ENCODE measurements at regions not wholly inside any gene's neighbourhood (a gene's known extent, or its start where the extent isn't known, plus 50 kb on each side); places are given as distances from the start of the nearest gene placed in this dataset.

DNA sequence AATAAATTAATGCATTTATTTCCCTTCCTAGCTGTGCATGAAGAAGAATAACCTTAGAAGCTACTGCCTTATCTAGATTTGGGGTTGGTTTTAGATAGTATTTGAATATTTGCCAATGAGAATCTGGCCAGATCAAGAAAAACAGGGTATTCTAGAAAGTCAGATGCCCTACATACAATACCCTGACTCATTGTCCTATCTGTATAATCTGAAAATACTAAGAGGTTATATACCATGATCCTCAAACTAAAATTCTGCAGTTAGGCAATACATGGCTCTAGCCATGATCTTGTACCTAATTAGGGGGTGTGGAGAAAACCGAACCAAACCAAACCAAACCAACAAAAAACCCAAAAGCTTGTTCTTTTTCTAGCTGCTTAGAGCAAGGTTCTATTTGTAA is 240.4 kb upstream of the LYZL1 start:
- Histone ChIP-seq H3K9ac (no peak overlapping the region), H2AFZ (replicated peaks) (no peak overlapping the region)

GRCh38 chr10:29050081-29050480 is 238.8 kb upstream of the LYZL1 start:
- H3K4me3 Mint-ChIP-seq, result no peak overlapping the region
- Histone ChIP-seq H3K27me3 (no peaks in the 10 kb centered on the region), H3K4me3 (no peak overlapping the region), H3K9me3 (ENCODE audit: low read depth) (no peaks in the 10 kb centered on the region), H3K79me2 (ENCODE audit: low read depth) (no peaks in the 10 kb centered on the region), H3K4me2 (no peak overlapping the region), H4K20me1 (ENCODE audit: low read depth) (no peaks in the 10 kb centered on the region), H3K36me3 (no peaks in the 10 kb centered on the region), H2AFZ (replicated peaks) (no peak overlapping the region), H3F3A (ENCODE audit: low read depth) (no peaks in the 10 kb centered on the region), H3K27ac (no peak overlapping the region), H3K9ac (no peak overlapping the region), H3K4me1 (no peaks in the 10 kb centered on the region)
- TF ChIP-seq, protein P1, sequence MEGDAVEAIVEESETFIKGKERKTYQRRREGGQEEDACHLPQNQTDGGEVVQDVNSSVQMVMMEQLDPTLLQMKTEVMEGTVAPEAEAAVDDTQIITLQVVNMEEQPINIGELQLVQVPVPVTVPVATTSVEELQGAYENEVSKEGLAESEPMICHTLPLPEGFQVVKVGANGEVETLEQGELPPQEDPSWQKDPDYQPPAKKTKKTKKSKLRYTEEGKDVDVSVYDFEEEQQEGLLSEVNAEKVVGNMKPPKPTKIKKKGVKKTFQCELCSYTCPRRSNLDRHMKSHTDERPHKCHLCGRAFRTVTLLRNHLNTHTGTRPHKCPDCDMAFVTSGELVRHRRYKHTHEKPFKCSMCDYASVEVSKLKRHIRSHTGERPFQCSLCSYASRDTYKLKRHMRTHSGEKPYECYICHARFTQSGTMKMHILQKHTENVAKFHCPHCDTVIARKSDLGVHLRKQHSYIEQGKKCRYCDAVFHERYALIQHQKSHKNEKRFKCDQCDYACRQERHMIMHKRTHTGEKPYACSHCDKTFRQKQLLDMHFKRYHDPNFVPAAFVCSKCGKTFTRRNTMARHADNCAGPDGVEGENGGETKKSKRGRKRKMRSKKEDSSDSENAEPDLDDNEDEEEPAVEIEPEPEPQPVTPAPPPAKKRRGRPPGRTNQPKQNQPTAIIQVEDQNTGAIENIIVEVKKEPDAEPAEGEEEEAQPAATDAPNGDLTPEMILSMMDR (IDR thresholded peaks at IDR 0.05), result no peak
- TF ChIP-seq EZH2 (IDR thresholded peaks at IDR 0.05), result no peak
- TF ChIP-seq EZH2phosphoT487 (IDR thresholded peaks at IDR 0.05), result no peak
- no peak overlapping the region for H3K27ac Mint-ChIP-seq
- H3K27me3 Mint-ChIP-seq (ENCODE audit: insufficient read depth, low read depth), result peaks cover 3% of the 10 kb centered on the region
- no peaks in the 10 kb centered on the region for H3K9me3 Mint-ChIP-seq
- H3K4me1 Mint-ChIP-seq, result peaks cover 5% of the 10 kb centered on the region
- DNase-seq (ENCODE audit: low spot score), result no peak
- no peaks in the 10 kb centered on the region for H3K36me3 Mint-ChIP-seq

More for the DNA sequence above, 240.4 kb upstream of the LYZL1 start:
- no peaks in the 10 kb centered on the region for H3K36me3 ChIP-seq
- Mint-ChIP-seq H3K4me3 (no peak overlapping the region), H3K27me3 (ENCODE audit: insufficient read depth, low read depth) (peaks cover 3% of the 10 kb centered on the region), H3K36me3 (no peaks in the 10 kb centered on the region), H3K4me1 (peaks cover 3% of the 10 kb centered on the region), H3K9me3 (peaks cover 3% of the 10 kb centered on the region), H3K27ac (no peak overlapping the region)
- no peak for TF ChIP-seq EZH2 (IDR thresholded peaks at IDR 0.05)
- no peak for TF ChIP-seq EZH2phosphoT487 (IDR thresholded peaks at IDR 0.05)
- TF ChIP-seq, protein P1 (IDR thresholded peaks at IDR 0.05), result no peak
- H3K27ac ChIP-seq, result no peak overlapping the region
- H3K4me1 ChIP-seq, result no peaks in the 10 kb centered on the region
- no peak overlapping the region for H3K4me2 ChIP-seq
- H3K79me2 ChIP-seq (ENCODE audit: low read depth), result no peaks in the 10 kb centered on the region
- no peak overlapping the region for H3K4me3 ChIP-seq
- no peak for DNase-seq (ENCODE audit: low spot score)
- H3K9me3 ChIP-seq (ENCODE audit: low read depth), result no peaks in the 10 kb centered on the region
- no peaks in the 10 kb centered on the region for H3F3A ChIP-seq (ENCODE audit: low read depth)
- H3K27me3 ChIP-seq, result no peaks in the 10 kb centered on the region
- no peaks in the 10 kb centered on the region for H4K20me1 ChIP-seq (ENCODE audit: low read depth)

DNA sequence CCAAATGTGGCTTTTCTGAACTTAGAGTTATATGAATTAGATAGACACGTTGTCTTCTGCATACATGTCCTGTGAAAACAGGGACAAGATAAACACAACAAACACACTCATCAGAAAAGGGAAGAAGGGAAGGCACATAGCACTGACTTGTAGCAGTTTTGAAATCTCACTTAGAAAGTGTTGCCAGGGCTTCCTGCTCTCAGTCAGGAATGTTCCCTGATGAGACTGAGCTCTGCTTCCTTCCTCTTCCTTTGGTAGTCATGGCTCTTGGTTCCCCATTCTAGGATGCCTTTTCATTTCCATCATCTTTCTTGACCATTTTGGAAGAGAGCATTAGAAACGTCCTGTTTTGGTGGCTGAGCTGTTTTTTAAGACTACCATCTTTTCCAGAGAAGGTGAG is 233.8 kb upstream of the LYZL1 start:
- Histone ChIP-seq H3K4me1 (no peaks in the 10 kb centered on the region), H3K9me3 (ENCODE audit: low read depth) (no peaks in the 10 kb centered on the region), H3K79me2 (ENCODE audit: low read depth) (no peaks in the 10 kb centered on the region), H3K4me3 (no peak overlapping the region), H4K20me1 (ENCODE audit: low read depth) (no peaks in the 10 kb centered on the region), H2AFZ (replicated peaks) (no peak overlapping the region), H3K27me3 (no peaks in the 10 kb centered on the region), H3K4me2 (no peak overlapping the region), H3K9ac (no peak overlapping the region), H3K27ac (no peak overlapping the region), H3K36me3 (no peaks in the 10 kb centered on the region), H3F3A (ENCODE audit: low read depth) (no peaks in the 10 kb centered on the region)
- no peak overlapping the region for H3K27ac Mint-ChIP-seq
- H3K27me3 Mint-ChIP-seq (ENCODE audit: insufficient read depth, low read depth), result no peaks in the 10 kb centered on the region
- no peak for TF ChIP-seq EZH2phosphoT487 (IDR thresholded peaks at IDR 0.05)
- TF ChIP-seq EZH2 (IDR thresholded peaks at IDR 0.05), result no peak
- TF ChIP-seq, protein P1 (IDR thresholded peaks at IDR 0.05), result no peak
- H3K4me3 Mint-ChIP-seq, result no peak overlapping the region
- no peak for DNase-seq (ENCODE audit: low spot score)
- H3K9me3 Mint-ChIP-seq, result no peaks in the 10 kb centered on the region
- peaks cover 8% of the 10 kb centered on the region for H3K4me1 Mint-ChIP-seq
- H3K36me3 Mint-ChIP-seq, result no peaks in the 10 kb centered on the region

All from neural progenitor cell (in vitro differentiated cells).